DMS53 treated with DMSO at 0.1 percent for 48 hours (cell line): ENCODE measurements at regions not wholly inside any gene's neighbourhood (a gene's known extent, or its start where the extent isn't known, plus 50 kb on each side); places are given as distances from the start of the nearest gene placed in this dataset.

ENCODE experiments used
- DNase-seq: peaks from one replicate; lab custom pipeline; 2025; ENCODE audit not compliant: unreplicated experiment; lab: John Stamatoyannopoulos, UW

GRCh38 chr2:239905884-239906654 lies 119.1 kb downstream of the NDUFA10 start:
- DNase-seq: no peak

- DNase-seq: no peak
These were observed 119.8 kb downstream of the NDUFA10 start for GRCh38 chr2:239905306-239905705.

- DNase-seq: no peak
These were observed 120.6 kb downstream of the NDUFA10 start for GRCh38 chr2:239904496-239904895.

GRCh38 chr2:239903803-239904202 lies 121.3 kb downstream of the NDUFA10 start:
- DNase-seq: no peak

GRCh38 chr2:239903210-239903609 lies 121.9 kb downstream of the NDUFA10 start:
- no peak for DNase-seq

GRCh38 chr2:239902749-239903201 lies 122.4 kb downstream of the NDUFA10 start:
- DNase-seq: no peak

GRCh38 chr2:239898292-239898925 lies 126.7 kb downstream of the NDUFA10 start:
- no peak for DNase-seq

GRCh38 chr2:239897596-239898235 lies 127.4 kb downstream of the NDUFA10 start:
- DNase-seq: no peak

- no peak for DNase-seq
These were observed 129.1 kb downstream of the NDUFA10 start for GRCh38 chr2:239896075-239896474.

- no peak for DNase-seq
These were observed 129.5 kb downstream of the NDUFA10 start for GRCh38 chr2:239895669-239896068.

GRCh38 chr2:239895116-239895515 lies 130.0 kb downstream of the NDUFA10 start:
- DNase-seq: no peak

GRCh38 chr2:239894276-239894675 lies 130.9 kb downstream of the NDUFA10 start:
- no peak for DNase-seq

- no peak for DNase-seq
These were observed 132.0 kb downstream of the NDUFA10 start for GRCh38 chr2:239893236-239893515.

GRCh38 chr2:239892441-239893235 lies 132.5 kb downstream of the NDUFA10 start:
- DNase-seq: no peak

GRCh38 chr2:239891698-239892097 lies 133.4 kb downstream of the NDUFA10 start:
- no peak for DNase-seq

GRCh38 chr2:239890206-239890746 lies 134.9 kb downstream of the NDUFA10 start:
- DNase-seq: no peak

- no peak for DNase-seq
These were observed 135.5 kb downstream of the NDUFA10 start for GRCh38 chr2:239889641-239890121.

GRCh38 chr2:239887604-239888003 lies 137.5 kb downstream of the NDUFA10 start:
- no peak for DNase-seq

- DNase-seq: no peak
These were observed 138.4 kb downstream of the NDUFA10 start for GRCh38 chr2:239886781-239887180.

GRCh38 chr2:239884875-239885274 lies 140.3 kb downstream of the NDUFA10 start:
- no peak for DNase-seq

- no peak for DNase-seq
These were observed 141.1 kb downstream of the NDUFA10 start for GRCh38 chr2:239884051-239884405.
